HK-2 (cell line): ENCODE measurements at regions not wholly inside any gene's neighbourhood (a gene's known extent, or its start where the extent isn't known, plus 50 kb on each side); places are given as distances from the start of the nearest gene placed in this dataset.
"Not testable (repeated sequence)": the region's sequence is repeated elsewhere in the genome, so short reads cannot be mapped to it uniquely, and the experiment has no call there.

ENCODE experiments used
- DNase-seq: peaks from one replicate; pipeline ENCODE4 v3.0.0-alpha.2; 2018; ENCODE audit not compliant: unreplicated experiment

GRCh38 chr1:112855152-112855828, 100.7 kb downstream of the SLC16A1 start:
- no peak for DNase-seq

- not testable (repeated sequence) for DNase-seq
Measured at GRCh38 chr1:112854368-112854984, 101.5 kb downstream of the SLC16A1 start.

GRCh38 chr1:112853915-112854314, 102.1 kb downstream of the SLC16A1 start:
- not testable (repeated sequence) for DNase-seq

GRCh38 chr1:112852934-112853333, 103.1 kb downstream of the SLC16A1 start:
- no peak for DNase-seq

- no peak for DNase-seq
Measured at GRCh38 chr1:112852276-112852675, 103.7 kb downstream of the SLC16A1 start.

- DNase-seq = peak; percentile 44
Measured at GRCh38 chr1:112850034-112850757, 105.8 kb downstream of the SLC16A1 start.

- peak; percentile 68 for DNase-seq
Measured at GRCh38 chr1:112849425-112850033, 106.5 kb downstream of the SLC16A1 start.

GRCh38 chr1:112841825-112842224, 114.2 kb downstream of the SLC16A1 start:
- no peak for DNase-seq

GRCh38 chr1:112840631-112841624, 115.1 kb downstream of the SLC16A1 start:
- peak; percentile 37 for DNase-seq

- no peak for DNase-seq
Measured at GRCh38 chr1:112836642-112837041, 119.4 kb downstream of the SLC16A1 start.

GRCh38 chr1:112833806-112834205, 118.7 kb upstream of the PPM1J start:
- no peak for DNase-seq

GRCh38 chr1:112832259-112832658, 117.1 kb upstream of the PPM1J start:
- not testable (repeated sequence) for DNase-seq

- DNase-seq = not testable (repeated sequence)
Measured at GRCh38 chr1:112829691-112830090, 114.6 kb upstream of the PPM1J start.

- no peak for DNase-seq
Measured at GRCh38 chr1:112828716-112829115, 113.6 kb upstream of the PPM1J start.

- not testable (repeated sequence) for DNase-seq
Measured at GRCh38 chr1:112827391-112827790, 112.3 kb upstream of the PPM1J start.

- no peak for DNase-seq
Measured at GRCh38 chr1:112826217-112826944, 111.2 kb upstream of the PPM1J start.

- DNase-seq = not testable (repeated sequence)
Measured at GRCh38 chr1:112825563-112826216, 110.6 kb upstream of the PPM1J start.

- DNase-seq = not testable (repeated sequence)
Measured at GRCh38 chr1:112825075-112825474, 109.9 kb upstream of the PPM1J start.

- not testable (repeated sequence) for DNase-seq
Measured at GRCh38 chr1:112821307-112822063, 106.4 kb upstream of the PPM1J start.
